ENCODE measurements at regions not wholly inside any gene's neighbourhood (a gene's known extent, or its start where the extent isn't known, plus 50 kb on each side); places are given as distances from the start of the nearest gene placed in this dataset.

DNA sequence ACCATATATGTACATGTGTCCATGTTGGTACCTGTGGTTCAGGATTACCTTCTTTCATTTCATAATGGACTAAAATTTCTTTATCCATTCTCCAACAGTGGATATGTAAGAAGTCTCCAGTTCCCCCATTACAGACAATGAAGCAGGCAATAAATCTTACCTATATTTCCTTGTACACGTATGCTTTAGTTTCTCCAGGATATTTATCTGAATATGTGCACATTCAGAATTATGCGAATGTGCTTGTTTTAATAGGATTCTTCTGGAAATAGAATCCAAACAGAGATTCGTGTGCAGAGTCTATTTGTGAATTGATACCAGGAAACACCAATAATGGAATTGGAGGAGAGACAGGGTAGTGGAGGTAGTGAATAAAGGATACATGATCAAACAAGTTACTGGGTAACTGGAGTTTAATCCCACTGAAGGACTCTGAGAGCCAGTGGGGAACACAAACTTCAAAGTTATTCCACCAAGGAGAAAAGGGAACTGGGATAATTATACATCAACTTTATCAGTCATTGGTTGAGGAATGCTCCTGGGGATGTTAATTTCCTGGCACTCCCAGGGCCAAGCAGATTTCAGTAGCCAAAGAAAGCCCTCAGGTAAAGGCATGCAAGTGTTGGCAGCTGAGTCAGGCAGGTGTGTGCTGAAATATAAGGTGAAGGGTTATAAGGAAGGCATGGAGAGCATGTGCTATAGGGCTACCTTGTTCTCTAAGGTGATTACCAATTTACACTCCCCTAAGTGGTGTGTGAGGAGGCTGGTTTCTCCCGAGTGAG, 374.9 kb upstream of the PBX1 start:
- no peak for TF ChIP-seq EP300 (IDR thresholded peaks at IDR 0.05)
- no peak for TF ChIP-seq POLR2A (IDR thresholded peaks at IDR 0.05; ENCODE audit: low read depth)
- TF ChIP-seq, protein P1, sequence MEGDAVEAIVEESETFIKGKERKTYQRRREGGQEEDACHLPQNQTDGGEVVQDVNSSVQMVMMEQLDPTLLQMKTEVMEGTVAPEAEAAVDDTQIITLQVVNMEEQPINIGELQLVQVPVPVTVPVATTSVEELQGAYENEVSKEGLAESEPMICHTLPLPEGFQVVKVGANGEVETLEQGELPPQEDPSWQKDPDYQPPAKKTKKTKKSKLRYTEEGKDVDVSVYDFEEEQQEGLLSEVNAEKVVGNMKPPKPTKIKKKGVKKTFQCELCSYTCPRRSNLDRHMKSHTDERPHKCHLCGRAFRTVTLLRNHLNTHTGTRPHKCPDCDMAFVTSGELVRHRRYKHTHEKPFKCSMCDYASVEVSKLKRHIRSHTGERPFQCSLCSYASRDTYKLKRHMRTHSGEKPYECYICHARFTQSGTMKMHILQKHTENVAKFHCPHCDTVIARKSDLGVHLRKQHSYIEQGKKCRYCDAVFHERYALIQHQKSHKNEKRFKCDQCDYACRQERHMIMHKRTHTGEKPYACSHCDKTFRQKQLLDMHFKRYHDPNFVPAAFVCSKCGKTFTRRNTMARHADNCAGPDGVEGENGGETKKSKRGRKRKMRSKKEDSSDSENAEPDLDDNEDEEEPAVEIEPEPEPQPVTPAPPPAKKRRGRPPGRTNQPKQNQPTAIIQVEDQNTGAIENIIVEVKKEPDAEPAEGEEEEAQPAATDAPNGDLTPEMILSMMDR (IDR thresholded peaks at IDR 0.05) = no peak
- TF ChIP-seq POLR2AphosphoS5 (IDR thresholded peaks at IDR 0.05) = no peak
- intact Hi-C loops (cut with DNase I) = no loop called here
- H3K36me3 ChIP-seq = no peaks in the 10 kb centered on the region
- H3K4me1 ChIP-seq = no peaks in the 10 kb centered on the region
- no peak overlapping the region for H3K4me3 ChIP-seq
- 79% methylated on average over 4 of the region's 4 CpGs for WGBS
- H3K27me3 ChIP-seq = no peaks in the 10 kb centered on the region
- no peak overlapping the region for H3K27ac ChIP-seq (replicated peaks in 1 of 4)
- H3K9me3 ChIP-seq = no peaks in the 10 kb centered on the region
- no peak for DNase-seq (ENCODE audit: extremely low spot score)

DNA sequence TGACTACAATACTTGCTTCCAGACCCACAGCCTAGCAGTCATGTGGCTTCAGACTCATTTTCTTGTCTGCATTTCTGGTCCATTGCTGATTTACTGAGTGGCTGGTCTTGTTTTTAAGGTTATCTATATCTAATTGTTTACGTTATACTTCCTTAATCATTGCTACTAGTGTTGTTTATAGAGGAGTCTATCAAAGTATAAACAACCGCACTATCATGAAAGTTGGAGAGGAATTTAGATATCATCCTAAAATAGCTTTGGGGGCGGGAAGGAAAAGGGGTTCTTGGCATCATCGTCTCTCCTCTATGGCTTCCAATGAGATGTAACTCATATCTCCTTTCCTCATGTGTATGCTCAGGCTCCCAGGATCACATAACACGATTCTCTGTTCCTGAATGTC, 372.1 kb upstream of the PBX1 start:
- Histone ChIP-seq H3K27me3 (no peaks in the 10 kb centered on the region), H3K36me3 (no peaks in the 10 kb centered on the region), H3K4me1 (no peaks in the 10 kb centered on the region), H3K9me3 (no peaks in the 10 kb centered on the region), H3K27ac (replicated peaks in 1 of 4) (no peak overlapping the region), H3K4me3 (no peak overlapping the region)
- no peak for DNase-seq (ENCODE audit: extremely low spot score)
- TF ChIP-seq, protein P1 (IDR thresholded peaks at IDR 0.05) = no peak
- TF ChIP-seq POLR2A (IDR thresholded peaks at IDR 0.05; ENCODE audit: low read depth) = no peak
- TF ChIP-seq EP300 (IDR thresholded peaks at IDR 0.05) = no peak
- TF ChIP-seq POLR2AphosphoS5 (IDR thresholded peaks at IDR 0.05) = no peak
- WGBS = 89% methylated on average over 5 of the region's 5 CpGs
- intact Hi-C loops (cut with DNase I) = no loop called here

DNA sequence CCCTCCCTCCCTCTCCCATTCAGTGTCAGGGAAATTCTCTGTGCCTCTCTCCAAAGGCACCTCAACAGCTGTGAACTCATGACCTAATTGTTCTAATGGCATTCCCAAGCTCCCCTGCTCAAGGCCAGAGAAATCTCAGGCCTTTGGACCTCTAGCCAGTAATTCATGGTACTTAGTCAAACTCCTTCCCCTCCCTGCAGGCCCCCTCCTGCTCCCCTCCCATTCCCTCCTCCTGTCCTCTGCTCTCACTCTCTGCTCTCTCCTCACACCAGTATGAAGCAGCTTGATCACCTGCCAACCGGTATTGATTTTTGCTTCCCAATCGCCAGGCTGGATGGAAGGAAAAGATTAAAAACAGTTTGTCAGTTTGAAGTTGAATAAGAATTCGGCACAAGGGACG, 370.5 kb upstream of the PBX1 start:
- intact Hi-C loops (cut with DNase I) = no loop called here
- no peaks in the 10 kb centered on the region for H3K9me3 ChIP-seq
- no peak overlapping the region for H3K27ac ChIP-seq (replicated peaks in 1 of 4)
- TF ChIP-seq, protein P1 (IDR thresholded peaks at IDR 0.05) = no peak
- TF ChIP-seq POLR2A (IDR thresholded peaks at IDR 0.05; ENCODE audit: low read depth) = no peak
- no peak for TF ChIP-seq POLR2AphosphoS5 (IDR thresholded peaks at IDR 0.05)
- no peak for TF ChIP-seq EP300 (IDR thresholded peaks at IDR 0.05)
- H3K27me3 ChIP-seq = no peaks in the 10 kb centered on the region
- H3K4me1 ChIP-seq = no peaks in the 10 kb centered on the region
- 44% methylated on average over 4 of the region's 4 CpGs for WGBS
- no peaks in the 10 kb centered on the region for H3K36me3 ChIP-seq
- H3K4me3 ChIP-seq = no peak overlapping the region
- no peak for DNase-seq (ENCODE audit: extremely low spot score)

DNA sequence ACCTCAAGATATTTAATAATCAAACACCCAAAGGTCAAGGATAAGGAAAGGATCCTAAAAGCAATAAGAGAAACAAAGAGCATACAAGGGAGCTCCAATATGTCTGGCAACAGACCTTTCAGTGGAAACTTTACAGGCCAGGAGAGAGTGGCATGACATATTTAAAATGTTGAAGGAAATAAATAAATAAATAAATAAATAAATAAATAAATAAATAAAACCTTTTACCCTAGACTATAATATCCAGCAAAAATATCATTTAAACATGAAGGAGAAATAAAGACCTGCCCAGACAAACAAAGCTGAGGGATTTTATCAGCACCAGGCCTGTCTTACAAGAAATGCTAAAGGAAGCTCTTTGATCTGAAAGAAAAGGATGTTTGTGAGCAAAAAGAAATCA, 367.8 kb upstream of the PBX1 start:
- Histone ChIP-seq H3K27ac (replicated peaks in 1 of 4) (no peak overlapping the region), H3K36me3 (no peaks in the 10 kb centered on the region), H3K4me3 (no peak overlapping the region), H3K4me1 (no peaks in the 10 kb centered on the region), H3K9me3 (no peaks in the 10 kb centered on the region), H3K27me3 (no peaks in the 10 kb centered on the region)
- no peak for DNase-seq (ENCODE audit: extremely low spot score)
- TF ChIP-seq, protein P1 (IDR thresholded peaks at IDR 0.05) = no peak
- TF ChIP-seq POLR2A (IDR thresholded peaks at IDR 0.05; ENCODE audit: low read depth) = no peak
- intact Hi-C loops (cut with DNase I) = no loop called here

DNA sequence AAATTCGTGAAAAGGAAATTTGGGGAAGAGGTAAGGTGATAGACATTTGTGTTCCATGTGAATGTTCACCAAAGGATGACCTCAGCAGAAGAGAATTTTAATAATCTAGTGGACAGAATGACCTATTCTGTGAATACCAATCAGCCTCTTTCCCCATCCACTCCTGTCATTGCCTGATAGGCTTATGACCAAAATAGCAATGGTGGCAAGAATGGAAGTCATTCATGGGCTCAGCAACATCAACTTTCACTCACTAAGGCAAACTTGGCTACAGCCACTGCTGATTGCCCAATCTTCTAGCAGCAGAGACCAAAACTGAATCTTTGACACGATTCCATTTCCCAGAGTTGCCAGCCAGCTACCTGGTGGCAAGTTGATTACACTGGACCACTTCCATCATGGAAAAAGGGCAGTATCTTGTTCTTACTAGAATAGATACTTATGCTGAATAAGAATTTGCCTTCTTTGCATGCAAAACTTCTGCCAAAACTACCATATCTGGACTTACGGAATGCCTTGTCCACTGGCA, 348.7 kb upstream of the PBX1 start:
- H3K27me3 ChIP-seq = no peaks in the 10 kb centered on the region
- H3K27ac ChIP-seq (replicated peaks in 1 of 4) = no peak overlapping the region
- no peak overlapping the region for H3K4me3 ChIP-seq
- no peaks in the 10 kb centered on the region for H3K9me3 ChIP-seq
- TF ChIP-seq EP300 (IDR thresholded peaks at IDR 0.05) (no peak), POLR2A (IDR thresholded peaks at IDR 0.05; ENCODE audit: low read depth) (no peak), POLR2AphosphoS5 (IDR thresholded peaks at IDR 0.05) (no peak)
- TF ChIP-seq, protein P1 (IDR thresholded peaks at IDR 0.05) = no peak
- no peaks in the 10 kb centered on the region for H3K36me3 ChIP-seq
- 87% methylated on average over 3 of the region's 3 CpGs for WGBS
- intact Hi-C loops (cut with DNase I) = no loop called here
- DNase-seq (ENCODE audit: extremely low spot score) = no peak
- no peaks in the 10 kb centered on the region for H3K4me1 ChIP-seq
